ENCODE measurements at regions not wholly inside any gene's neighbourhood (a gene's known extent, or its start where the extent isn't known, plus 50 kb on each side); places are given as distances from the start of the nearest gene placed in this dataset.
"Not testable (repeated sequence)": the region's sequence is repeated elsewhere in the genome, so short reads cannot be mapped to it uniquely, and the experiment has no call there.

GRCh38 chr6:140353536-140353935, 979.1 kb upstream of the CITED2 start:
- DNase-seq (ENCODE audit: low read depth, low spot score) = no peak

GRCh38 chr6:140346428-140346827, 972.0 kb upstream of the CITED2 start:
- no peak for DNase-seq (ENCODE audit: low read depth, low spot score)

- no peak for DNase-seq (ENCODE audit: low read depth, low spot score)
Measured at GRCh38 chr6:140345935-140346334, 971.5 kb upstream of the CITED2 start.

DNA sequence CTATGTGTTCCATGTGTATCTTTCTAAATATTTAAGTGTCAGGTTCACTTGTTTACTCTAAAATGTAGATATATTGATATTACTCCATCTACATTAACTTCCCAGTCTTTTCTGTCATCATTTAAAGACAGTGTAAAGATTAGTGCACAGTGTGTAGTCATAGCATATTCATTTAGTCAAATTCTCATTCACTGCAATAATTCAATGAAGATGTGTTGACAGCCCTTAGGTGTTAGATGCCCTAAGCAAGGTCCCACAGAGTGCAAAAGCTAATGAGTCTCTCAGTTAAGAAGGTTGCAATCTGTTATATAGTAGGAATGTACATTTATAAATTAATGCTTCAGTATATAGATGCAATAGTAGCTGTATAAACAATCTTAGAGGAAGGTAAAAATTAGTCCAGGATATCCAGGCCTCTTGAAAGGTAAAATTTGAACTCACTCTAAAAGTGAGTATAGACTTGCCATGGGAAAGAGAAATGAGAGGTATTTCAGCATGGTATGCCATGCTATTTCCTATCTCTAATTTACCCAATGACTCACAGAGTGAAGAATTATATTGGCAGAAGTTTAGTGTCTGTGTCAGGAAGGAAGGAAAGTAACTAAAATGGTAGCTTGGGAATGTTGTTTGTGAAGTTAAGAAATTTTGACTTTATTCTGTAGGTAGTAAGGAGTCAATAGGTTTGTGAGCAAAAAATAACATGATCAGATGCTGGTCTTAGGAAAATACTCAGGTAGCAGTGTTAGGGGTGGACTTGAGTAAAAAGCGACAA, 969.9 kb upstream of the CITED2 start:
- DNase-seq (ENCODE audit: low read depth, low spot score) = no peak

GRCh38 chr6:140343128-140343527, 968.7 kb upstream of the CITED2 start:
- DNase-seq (ENCODE audit: low read depth, low spot score) = no peak

GRCh38 chr6:140341272-140341671, 966.8 kb upstream of the CITED2 start:
- no peak for DNase-seq (ENCODE audit: low read depth, low spot score)

DNA sequence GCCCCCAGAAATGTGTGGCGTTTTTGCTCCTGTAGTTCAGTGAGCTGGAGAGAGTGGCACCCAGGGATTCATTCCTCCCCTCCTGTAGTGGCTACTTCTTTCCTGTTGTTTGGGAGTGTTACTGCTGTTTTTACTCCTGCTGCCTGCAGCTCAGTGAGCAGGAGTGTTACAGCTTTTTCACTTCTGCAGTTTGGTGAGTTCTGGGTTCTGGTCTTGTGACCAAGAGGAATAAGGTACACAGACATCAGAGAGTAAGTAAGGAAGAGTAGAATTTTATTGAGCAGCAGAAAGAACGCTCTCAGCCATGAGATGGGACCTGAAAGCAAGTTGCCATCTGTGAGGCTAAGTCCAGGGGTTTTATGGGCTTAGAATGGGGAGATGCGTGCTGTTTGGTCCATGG, 966.3 kb upstream of the CITED2 start:
- DNase-seq (ENCODE audit: low read depth, low spot score) = no peak

DNA sequence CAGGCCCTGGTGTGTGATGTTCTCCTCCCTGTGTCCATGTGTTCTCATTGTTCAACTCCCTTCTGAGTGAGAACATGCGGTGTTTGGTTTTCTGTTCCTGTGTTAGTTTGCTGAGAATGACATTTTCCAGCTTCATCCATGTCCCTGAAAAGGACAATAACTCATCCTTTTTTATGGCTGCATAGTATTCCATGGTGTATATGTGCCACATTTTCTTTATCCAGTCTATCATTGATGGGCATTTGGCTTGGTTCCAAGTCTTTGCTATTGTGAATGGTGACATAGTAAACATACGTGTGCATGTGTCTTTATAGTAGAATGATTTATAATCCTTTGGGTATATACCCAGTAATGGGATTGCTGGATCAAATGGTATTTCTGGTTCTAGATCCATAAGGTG, 964.6 kb upstream of the CITED2 start:
- not testable (repeated sequence) for DNase-seq (ENCODE audit: low read depth, low spot score)

GRCh38 chr6:140321891-140322290, 947.4 kb upstream of the CITED2 start:
- no peak for DNase-seq (ENCODE audit: low read depth, low spot score)

GRCh38 chr6:140320081-140321080, 945.9 kb upstream of the CITED2 start:
- DNase-seq (ENCODE audit: low read depth, low spot score) = no peak

- no peak for DNase-seq (ENCODE audit: low read depth, low spot score)
Measured at GRCh38 chr6:140319209-140319608, 944.8 kb upstream of the CITED2 start.

DNA sequence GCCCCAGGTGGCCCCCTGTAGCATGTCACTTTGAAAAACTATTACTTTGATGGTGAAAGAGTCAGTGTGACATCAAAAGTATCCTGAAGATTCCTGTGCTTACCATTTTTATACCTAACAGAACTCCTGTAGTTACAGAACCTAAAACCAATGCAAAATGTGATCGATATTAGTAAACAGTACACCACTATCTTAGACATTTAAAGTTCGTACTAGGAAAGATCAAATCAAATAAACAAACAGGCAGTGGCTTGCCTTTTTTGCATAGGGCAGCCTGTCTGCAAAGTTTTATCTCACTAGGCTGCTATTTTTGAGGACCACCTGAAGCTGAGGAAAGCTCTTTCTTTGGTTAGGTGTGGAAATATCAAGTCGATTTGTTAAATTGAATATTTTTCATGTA, 944.0 kb upstream of the CITED2 start:
- DNase-seq (ENCODE audit: low read depth, low spot score) = no peak

DNA sequence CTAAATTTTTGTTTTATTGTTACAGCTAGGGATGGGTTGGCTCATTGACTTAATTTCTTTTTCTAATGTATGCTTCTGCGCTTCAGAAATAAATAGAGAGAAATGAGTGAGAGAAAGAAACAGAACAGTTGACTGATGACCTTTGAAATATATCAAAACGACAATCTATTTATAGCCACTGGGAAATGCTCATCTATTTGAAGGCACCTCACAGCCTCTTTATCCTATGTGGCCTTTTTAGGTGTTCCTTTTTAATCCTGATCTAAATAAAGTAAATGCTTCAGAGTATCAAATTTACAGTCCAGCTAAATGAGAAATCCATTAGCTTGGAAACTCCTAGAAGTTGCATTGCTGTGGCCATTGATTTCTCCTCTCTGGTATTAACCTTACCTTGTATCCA, 943.5 kb upstream of the CITED2 start:
- DNase-seq (ENCODE audit: low read depth, low spot score) = no peak

DNA sequence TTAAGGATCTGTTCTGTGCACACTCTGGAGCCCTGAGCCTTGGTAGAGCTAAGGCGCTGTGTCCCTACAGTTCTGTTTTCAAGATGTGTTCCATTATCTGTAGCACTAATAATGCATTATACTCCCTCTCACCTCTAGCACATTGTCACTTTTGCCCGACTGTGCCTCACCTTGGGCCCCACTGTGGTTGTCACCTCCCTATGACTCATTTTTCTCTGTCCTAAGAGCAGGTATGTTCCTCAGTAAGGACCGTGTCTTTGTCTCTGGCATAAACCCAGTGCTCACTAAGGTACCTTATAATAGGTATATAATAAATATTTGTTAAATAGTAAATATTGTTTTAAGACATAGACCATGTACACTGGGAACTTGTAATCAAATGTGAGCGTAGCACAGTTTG, 942.5 kb upstream of the CITED2 start:
- no peak for DNase-seq (ENCODE audit: low read depth, low spot score)

GRCh38 chr6:140314682-140315081, 940.2 kb upstream of the CITED2 start:
- no peak for DNase-seq (ENCODE audit: low read depth, low spot score)

- DNase-seq (ENCODE audit: low read depth, low spot score) = no peak
Measured at GRCh38 chr6:140311146-140311545, 936.7 kb upstream of the CITED2 start.

GRCh38 chr6:140303218-140303949, 928.9 kb upstream of the CITED2 start:
- DNase-seq (ENCODE audit: low read depth, low spot score) = no peak

- DNase-seq (ENCODE audit: low read depth, low spot score) = no peak
Measured at GRCh38 chr6:140300331-140300730, 925.9 kb upstream of the CITED2 start.

DNA sequence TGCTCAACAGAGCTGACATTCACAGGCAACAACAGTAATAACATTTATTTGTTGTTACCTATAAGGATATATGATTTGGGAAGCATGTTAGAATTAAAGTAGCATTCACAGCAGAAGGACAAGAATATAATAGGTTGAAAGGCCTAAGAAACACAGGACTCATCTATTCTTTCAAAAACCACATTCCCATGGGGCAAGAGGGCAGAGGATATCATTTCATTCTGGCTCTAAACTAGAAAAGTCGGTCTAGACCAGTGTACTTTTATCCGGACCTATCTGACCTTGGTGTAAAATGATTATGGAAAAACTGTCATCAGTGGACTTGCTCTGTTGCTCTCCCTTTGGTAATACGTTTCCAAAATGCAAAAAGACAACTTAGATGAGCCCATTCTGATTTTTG, 914.7 kb upstream of the CITED2 start:
- DNase-seq (ENCODE audit: low read depth, low spot score) = no peak

DNA sequence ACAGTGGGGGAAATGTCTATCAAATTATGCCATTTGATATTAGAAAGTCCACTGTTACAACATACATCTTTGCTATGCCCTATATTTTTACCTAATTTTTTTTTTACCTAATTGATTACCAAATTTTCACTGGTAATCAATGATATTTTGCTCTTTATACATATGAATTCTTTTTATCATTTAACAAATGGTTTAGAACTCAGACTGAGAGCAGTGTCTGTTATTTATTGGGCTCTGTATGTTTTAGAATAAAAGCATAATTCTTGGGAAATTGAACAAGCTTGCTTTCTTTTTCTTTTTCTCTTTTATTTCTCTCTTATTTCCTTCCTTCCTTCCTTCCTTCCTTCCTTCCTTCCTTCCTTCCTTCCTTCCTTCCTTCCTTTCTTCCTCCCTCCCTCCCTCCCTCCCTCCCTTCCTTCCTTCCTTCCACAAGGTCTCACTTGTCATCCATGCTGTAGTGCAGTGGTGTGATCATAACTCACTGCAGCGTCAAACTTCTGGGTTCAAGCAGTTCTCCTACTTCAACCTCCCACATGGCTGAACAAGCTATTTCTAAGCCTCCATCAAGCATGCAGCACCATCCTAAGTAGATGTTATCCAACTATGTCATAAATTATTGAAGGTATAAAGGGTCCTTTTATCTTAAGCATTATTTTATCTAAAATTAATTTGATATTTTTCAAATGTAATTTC, 911.7 kb upstream of the CITED2 start:
- DNase-seq (ENCODE audit: low read depth, low spot score) = no peak

GRCh38 chr6:140285471-140285870, 911.0 kb upstream of the CITED2 start:
- DNase-seq (ENCODE audit: low read depth, low spot score) = no peak
